BLaER1 treated with 17β-estradiol and CSF1 and Interleukin-3, amounts not matched to agents 10 nM and 100 nM (cell line): ENCODE measurements at regions not wholly inside any gene's neighbourhood (a gene's known extent, or its start where the extent isn't known, plus 50 kb on each side); places are given as distances from the start of the nearest gene placed in this dataset.

ENCODE experiments used
- H3K27ac ChIP-seq, 11 experiments: shearing (Covaris generic); formaldehyde crosslinking; 2 replicates each; pipeline ENCODE4 v1.8.1; 2022
- H3K27me3 ChIP-seq, 11 experiments: shearing (Covaris generic); formaldehyde crosslinking; 2 replicates each; pipeline ENCODE4 v1.8.1; 2022
- H3K36me3 ChIP-seq, 11 experiments: shearing (Covaris generic); formaldehyde crosslinking; 2 replicates each; pipeline ENCODE4 v1.8.1; 2022
- H3K4me1 ChIP-seq, 10 experiments: shearing (Covaris generic); formaldehyde crosslinking; 2 replicates each; pipeline ENCODE4 v1.8.1; 2022
- H3K4me2 ChIP-seq, 11 experiments: shearing (Covaris generic); formaldehyde crosslinking; 2 replicates each; pipeline ENCODE4 v1.8.1; 2022
- H3K4me3 ChIP-seq, 10 experiments: shearing (Covaris generic); formaldehyde crosslinking; 2 replicates each; pipeline ENCODE4 v1.8.1; 2022
- H3K9ac ChIP-seq, 11 experiments: shearing (Covaris generic); formaldehyde crosslinking; 2 replicates each; pipeline ENCODE4 v1.8.1; 2022
- H3K9me3 ChIP-seq, 11 experiments: shearing (Covaris generic); formaldehyde crosslinking; replicated peaks in 1 of 11; 2 replicates each; pipeline ENCODE4 v1.8.1; 2022
- H4K20me1 ChIP-seq, 11 experiments: shearing (Covaris generic); formaldehyde crosslinking; 2 replicates each; pipeline ENCODE4 v1.8.1; 2022
- Cebpa-rat ChIP-seq, 11 experiments: shearing (Covaris generic); IDR thresholded peaks; 2 replicates each; pipeline ENCODE4 v1.8.1; 2022

DNA sequence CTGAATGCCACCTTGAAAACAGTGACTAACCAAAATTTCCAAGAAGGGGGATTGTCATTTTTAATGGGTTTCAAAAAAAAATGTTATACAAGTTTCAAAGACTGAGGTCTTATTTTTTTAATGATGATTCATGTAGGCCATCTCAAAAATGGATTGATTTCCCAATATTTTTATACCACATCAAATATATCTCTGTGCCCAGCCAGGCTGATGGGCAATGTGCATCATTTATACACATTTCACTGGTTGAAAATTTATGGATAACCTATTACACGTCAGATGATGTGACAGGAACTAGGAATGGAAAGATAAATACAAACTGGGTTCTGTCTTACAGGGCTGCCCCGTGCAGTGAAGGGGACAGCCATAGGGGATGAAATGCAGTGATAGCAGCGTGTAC is 112.7 kb upstream of the TMPO start:
- peak overlapping the region in 2 of 11 experiments; percentile 51 to 77; a peak in 2 of 22 replicates for H3K27ac ChIP-seq

DNA sequence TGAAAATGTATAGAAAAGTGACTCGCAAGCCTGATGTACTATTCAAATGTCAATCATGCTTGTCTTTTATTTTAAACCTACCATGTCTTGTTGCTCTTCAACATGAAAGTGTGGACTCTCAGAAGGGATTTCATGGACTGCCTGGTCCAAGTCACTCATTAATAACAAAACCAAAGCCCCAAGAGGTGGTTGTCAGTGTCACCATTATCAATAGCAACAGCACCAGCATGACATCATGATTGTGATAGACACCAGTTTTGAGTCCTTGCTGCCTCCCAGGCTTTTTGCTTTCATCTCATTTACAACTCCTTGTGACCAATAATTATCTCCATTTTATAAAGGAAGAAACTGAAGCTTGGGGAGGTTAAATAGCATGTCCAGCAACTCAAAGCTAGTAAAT is 112.0 kb upstream of the TMPO start:
- no peak for TF ChIP-seq Cebpa-rat (IDR thresholded peaks at IDR 0.05)
- H3K4me3 ChIP-seq = no peak overlapping the region
- H3K36me3 ChIP-seq = peaks cover 0 to 19% (median 0%) of the 10 kb centered on the region in 11 experiments; a peak in 7 of 22 replicates
- H3K27me3 ChIP-seq = no peaks in the 10 kb centered on the region
- H3K9me3 ChIP-seq = peaks cover 13 to 34% (median 25%) of the 10 kb centered on the region in 11 experiments
- H3K27ac ChIP-seq = peak overlapping the region in 3 of 11 experiments; percentile 12 to 77 (median 32); a peak in 5 of 22 replicates
- H3K9ac ChIP-seq = no peak overlapping the region
- H3K4me1 ChIP-seq = peaks cover 55 to 80% (median 64%) of the 10 kb centered on the region in 10 experiments
- H4K20me1 ChIP-seq = no peaks in the 10 kb centered on the region
- H3K4me2 ChIP-seq = peak overlapping the region in 10 of 11 experiments; percentile 38 to 78 (median 62); a peak in 20 of 22 replicates

More for the DNA sequence above, 112.7 kb upstream of the TMPO start:
- Histone ChIP-seq H3K4me2 (peak overlapping the region in 9 of 11 experiments; percentile 60 to 86 (median 77); a peak in 11 of 22 replicates), H3K4me3 (no peak overlapping the region), H3K36me3 (peaks cover 0 to 12% (median 0%) of the 10 kb centered on the region in 11 experiments; a peak in 7 of 22 replicates), H4K20me1 (no peaks in the 10 kb centered on the region), H3K4me1 (peaks cover 62 to 84% (median 71%) of the 10 kb centered on the region in 10 experiments), H3K9me3 (peaks cover 7 to 27% (median 20%) of the 10 kb centered on the region in 11 experiments), H3K27me3 (no peaks in the 10 kb centered on the region), H3K9ac (no peak overlapping the region)
- no peak for TF ChIP-seq Cebpa-rat (IDR thresholded peaks at IDR 0.05)

DNA sequence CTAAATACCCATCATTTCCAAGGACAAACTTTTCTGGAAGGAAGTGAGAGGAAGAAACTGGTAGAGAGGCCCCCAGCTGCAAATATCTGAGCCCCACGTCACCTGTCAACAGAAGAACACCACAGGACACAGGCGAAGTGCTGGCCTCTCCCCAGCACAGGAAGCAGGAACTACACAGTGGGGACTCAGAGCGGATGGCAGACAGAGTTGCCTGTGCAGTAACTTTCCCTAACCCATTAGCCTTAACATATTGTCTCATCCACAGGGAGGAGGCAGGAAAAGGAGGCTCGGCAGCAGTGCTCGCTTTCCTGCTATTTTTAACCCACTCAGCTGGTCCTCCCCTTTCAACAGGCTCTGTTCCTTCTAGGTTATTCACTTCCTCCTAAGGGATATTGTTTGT is 111.5 kb upstream of the TMPO start:
- peak overlapping the region; percentile 38 to 76 (median 62) for H3K4me2 ChIP-seq
- H3K36me3 ChIP-seq = peaks cover 0 to 20% (median 0%) of the 10 kb centered on the region in 11 experiments; a peak in 7 of 22 replicates
- no peak for TF ChIP-seq Cebpa-rat (IDR thresholded peaks at IDR 0.05)
- no peak overlapping the region; a peak in 1 of 20 replicates for H3K4me3 ChIP-seq
- H3K27ac ChIP-seq = peak overlapping the region in 10 of 11 experiments; percentile 3 to 64 (median 24); a peak in 15 of 22 replicates
- no peaks in the 10 kb centered on the region for H3K27me3 ChIP-seq
- no peak overlapping the region for H3K9ac ChIP-seq
- no peaks in the 10 kb centered on the region for H4K20me1 ChIP-seq
- H3K9me3 ChIP-seq = peaks cover 13 to 36% (median 25%) of the 10 kb centered on the region in 11 experiments
- H3K4me1 ChIP-seq = peaks cover 55 to 80% (median 59%) of the 10 kb centered on the region in 10 experiments

DNA sequence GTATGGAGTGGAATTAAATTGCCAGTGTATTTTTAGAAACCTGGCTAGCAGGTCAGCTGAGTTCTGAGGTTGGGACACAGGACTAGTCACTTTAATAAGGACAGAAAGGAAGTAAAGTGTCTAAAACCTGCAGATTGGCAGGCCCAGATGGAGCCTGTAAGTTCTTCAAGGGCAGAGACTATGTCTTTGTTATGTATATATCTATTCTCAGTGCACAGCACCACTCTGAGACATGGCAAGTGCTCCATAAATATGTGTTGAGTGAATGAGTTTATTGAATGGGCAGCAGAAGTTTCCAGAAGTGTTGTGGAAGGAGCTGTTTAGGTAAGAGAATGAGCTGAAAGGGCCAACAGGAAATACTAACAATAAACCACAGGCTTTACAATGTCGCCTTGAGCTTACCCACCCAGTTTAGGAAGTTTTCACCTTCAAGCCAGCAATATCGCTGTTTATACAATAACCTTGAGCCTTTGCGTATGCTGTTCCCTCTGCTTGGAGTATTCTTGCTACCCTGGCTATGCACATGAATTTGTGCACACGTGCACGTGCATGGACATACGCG is 109.5 kb upstream of the TMPO start:
- Histone ChIP-seq H3K27me3 (no peaks in the 10 kb centered on the region), H3K4me3 (no peak overlapping the region), H4K20me1 (no peaks in the 10 kb centered on the region), H3K4me2 (0 out of 22 replicates have a peak overlapping the region, but pooled peaks of 1 of the 11 experiments have one; percentile 15), H3K4me1 (peaks cover 36 to 69% (median 41%) of the 10 kb centered on the region in 10 experiments), H3K9me3 (peaks cover 21 to 37% (median 25%) of the 10 kb centered on the region in 11 experiments), H3K27ac (no peak overlapping the region), H3K9ac (no peak overlapping the region), H3K36me3 (peaks cover 0 to 21% (median 0%) of the 10 kb centered on the region in 11 experiments; a peak in 7 of 22 replicates)
- TF ChIP-seq Cebpa-rat (IDR thresholded peaks at IDR 0.05) = no peak

DNA sequence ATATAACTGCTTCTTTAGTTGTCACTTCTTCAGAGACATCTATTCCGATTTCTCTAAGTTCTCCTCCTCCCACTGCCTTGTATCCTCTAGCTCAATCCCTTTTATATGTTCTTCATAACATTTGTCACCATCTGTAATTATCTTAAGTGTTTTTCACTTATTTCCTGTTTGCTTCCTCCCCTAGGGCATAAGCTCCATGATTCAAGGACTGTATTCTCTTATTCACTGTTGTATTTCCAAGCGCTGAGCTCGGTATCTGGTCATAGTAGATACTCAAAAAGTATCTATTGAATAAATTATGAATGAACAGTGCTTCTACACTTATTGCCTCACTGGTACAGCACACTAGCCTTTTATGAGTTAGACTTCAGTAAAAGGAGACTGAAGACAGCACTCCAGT is 109.0 kb upstream of the TMPO start:
- no peak for TF ChIP-seq Cebpa-rat (IDR thresholded peaks at IDR 0.05)
- H4K20me1 ChIP-seq = no peaks in the 10 kb centered on the region
- no peak overlapping the region for H3K27ac ChIP-seq
- H3K9ac ChIP-seq = no peak overlapping the region
- peaks cover 0 to 21% (median 0%) of the 10 kb centered on the region in 11 experiments; a peak in 7 of 22 replicates for H3K36me3 ChIP-seq
- 0 out of 22 replicates have a peak overlapping the region, but pooled peaks of 1 of the 11 experiments have one; percentile 15 for H3K4me2 ChIP-seq
- H3K9me3 ChIP-seq = peaks cover 22 to 37% (median 25%) of the 10 kb centered on the region in 11 experiments
- H3K4me3 ChIP-seq = no peak overlapping the region
- H3K4me1 ChIP-seq = peaks cover 31 to 64% (median 36%) of the 10 kb centered on the region in 10 experiments
- no peaks in the 10 kb centered on the region for H3K27me3 ChIP-seq

- H3K9ac ChIP-seq = no peak overlapping the region
- peaks cover 11 to 44% (median 16%) of the 10 kb centered on the region in 10 experiments for H3K4me1 ChIP-seq
- H3K36me3 ChIP-seq = peaks cover 0 to 21% (median 0%) of the 10 kb centered on the region in 11 experiments; a peak in 7 of 22 replicates
- no peaks in the 10 kb centered on the region for H3K27me3 ChIP-seq
- no peak overlapping the region for H3K27ac ChIP-seq
- H3K9me3 ChIP-seq = peaks cover 22 to 37% (median 25%) of the 10 kb centered on the region in 11 experiments
- no peaks in the 10 kb centered on the region for H4K20me1 ChIP-seq
- no peak for TF ChIP-seq Cebpa-rat (IDR thresholded peaks at IDR 0.05)
- no peak overlapping the region for H3K4me3 ChIP-seq
- H3K4me2 ChIP-seq = peak overlapping the region in 4 of 11 experiments; percentile 30 to 59 (median 44); a peak in 8 of 22 replicates
These were observed 106.7 kb upstream of the TMPO start for GRCh38 chr12:98408681-98409080.

GRCh38 chr12:98409548-98409947 is 105.8 kb upstream of the TMPO start:
- Histone ChIP-seq H3K4me3 (no peak overlapping the region), H3K27ac (no peak overlapping the region), H3K9ac (no peak overlapping the region), H3K9me3 (peaks cover 21 to 36% (median 23%) of the 10 kb centered on the region in 11 experiments), H3K36me3 (peaks cover 0 to 22% (median 0%) of the 10 kb centered on the region in 11 experiments; a peak in 7 of 22 replicates), H3K4me1 (peaks cover 3 to 35% (median 7%) of the 10 kb centered on the region in 10 experiments), H3K4me2 (peak overlapping the region in 3 of 11 experiments; percentile 30 to 59 (median 52); a peak in 3 of 22 replicates), H3K27me3 (no peaks in the 10 kb centered on the region), H4K20me1 (no peaks in the 10 kb centered on the region)
- TF ChIP-seq Cebpa-rat (IDR thresholded peaks at IDR 0.05) = peak in 4 of 11 experiments; percentile 19 to 58 (median 38); a peak in 4 of 22 replicates

GRCh38 chr12:98410356-98410755 is 105.0 kb upstream of the TMPO start:
- H3K27me3 ChIP-seq = no peaks in the 10 kb centered on the region
- peaks cover 0 to 28% (median 2%) of the 10 kb centered on the region in 10 experiments; a peak in 10 of 20 replicates for H3K4me1 ChIP-seq
- H3K9me3 ChIP-seq = peaks cover 14 to 28% (median 21%) of the 10 kb centered on the region in 11 experiments
- TF ChIP-seq Cebpa-rat (IDR thresholded peaks at IDR 0.05) = no peak
- H3K9ac ChIP-seq = no peak overlapping the region
- no peak overlapping the region for H3K4me3 ChIP-seq
- no peak overlapping the region for H3K4me2 ChIP-seq
- H3K36me3 ChIP-seq = peaks cover 0 to 27% (median 0%) of the 10 kb centered on the region in 11 experiments; a peak in 7 of 22 replicates
- H3K27ac ChIP-seq = no peak overlapping the region
- no peaks in the 10 kb centered on the region for H4K20me1 ChIP-seq

GRCh38 chr12:98416845-98417244 is 98.5 kb upstream of the TMPO start:
- Histone ChIP-seq H3K27me3 (no peaks in the 10 kb centered on the region), H4K20me1 (no peaks in the 10 kb centered on the region), H3K4me1 (peaks cover 22 to 43% (median 32%) of the 10 kb centered on the region in 10 experiments), H3K4me3 (no peak overlapping the region), H3K36me3 (peaks cover 0 to 25% (median 0%) of the 10 kb centered on the region in 11 experiments; a peak in 5 of 22 replicates), H3K4me2 (peak overlapping the region in 8 of 11 experiments; percentile 39 to 83 (median 73); a peak in 13 of 22 replicates), H3K27ac (peak overlapping the region in 8 of 11 experiments; percentile 3 to 76 (median 48); a peak in 9 of 22 replicates), H3K9ac (peak overlapping the region in 3 of 11 experiments; percentile 14 to 36 (median 28); a peak in 2 of 22 replicates), H3K9me3 (no peaks in the 10 kb centered on the region)
- no peak for TF ChIP-seq Cebpa-rat (IDR thresholded peaks at IDR 0.05)
